SK-N-SH treated with all-trans-retinoic acid at 6 μM for 48 hours (cell line): ENCODE measurements at regions not wholly inside any gene's neighbourhood (a gene's known extent, or its start where the extent isn't known, plus 50 kb on each side); places are given as distances from the start of the nearest gene placed in this dataset.

Experiments used
- ARNTL ChIP-seq: fragments of 450-650 bp; formaldehyde crosslinking; IDR thresholded peaks from 2 replicates; pipeline ENCODE4 v1.5.0; 2020; ENCODE audit warnings: low read depth, mild to moderate bottlenecking, moderate library complexity, borderline replicate concordance
- CSDC2 ChIP-seq: fragments of 250-450 bp; sonication (Bioruptor Pico); IDR thresholded peaks from 2 replicates; pipeline ENCODE4 v1.5.0; 2020; ENCODE audit warnings: mild to moderate bottlenecking, moderate library complexity
- OSR1 ChIP-seq: fragments of 250-450 bp; sonication (Bioruptor Pico); IDR thresholded peaks from 2 replicates; pipeline ENCODE4 v1.8.0; 2022; ENCODE audit warnings: moderate library complexity, mild to moderate bottlenecking, inconsistent platforms
- RARB ChIP-seq: fragments of 250-450 bp; sonication (Bioruptor Pico); IDR thresholded peaks from 2 replicates; pipeline ENCODE4 v1.8.0; 2021; ENCODE audit warnings: mild to moderate bottlenecking, moderate library complexity
- ZNF565 ChIP-seq: fragments of 450-650 bp; formaldehyde crosslinking; conservative IDR thresholded peaks from 2 replicates; pipeline ENCODE4 v1.5.0; 2020; ENCODE audit warnings: low read depth, mild to moderate bottlenecking, moderate library complexity
- TF ChIP-seq, protein P1 (sequence below): fragments of 250-450 bp; sonication (Bioruptor Pico); IDR thresholded peaks from 2 replicates; pipeline ENCODE4 v1.5.0; 2020; ENCODE audit warnings: mild to moderate bottlenecking, moderate library complexity

DNA sequence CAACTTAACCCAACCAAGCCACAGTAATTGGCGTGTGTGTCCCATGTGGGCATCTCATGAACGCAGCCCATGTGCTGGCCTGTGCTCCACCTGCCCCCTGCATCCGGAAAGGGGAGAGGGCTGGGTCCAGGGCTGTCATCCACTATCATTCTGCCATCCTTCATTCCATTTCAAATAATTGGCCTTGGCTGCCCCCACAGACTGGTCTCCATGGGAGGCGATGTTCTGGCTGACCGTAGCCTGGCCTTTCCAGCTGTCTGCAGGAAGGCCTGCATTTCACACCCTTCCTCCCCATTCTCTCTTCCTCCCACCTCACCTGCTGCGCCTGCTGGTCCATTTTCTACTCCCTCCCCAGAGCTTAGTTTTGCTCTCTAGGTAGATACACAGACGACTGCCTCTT, 442.8 kb downstream of the COG6 start:
- TF ChIP-seq OSR1 (CRISPR knock-in tag) (no peak), ZNF565 (CRISPR knock-in tag) (no peak), RARB (CRISPR knock-in tag) (no peak), CSDC2 (CRISPR knock-in tag) (no peak), ARNTL (CRISPR knock-in tag) (no peak)
- TF ChIP-seq, protein P1, sequence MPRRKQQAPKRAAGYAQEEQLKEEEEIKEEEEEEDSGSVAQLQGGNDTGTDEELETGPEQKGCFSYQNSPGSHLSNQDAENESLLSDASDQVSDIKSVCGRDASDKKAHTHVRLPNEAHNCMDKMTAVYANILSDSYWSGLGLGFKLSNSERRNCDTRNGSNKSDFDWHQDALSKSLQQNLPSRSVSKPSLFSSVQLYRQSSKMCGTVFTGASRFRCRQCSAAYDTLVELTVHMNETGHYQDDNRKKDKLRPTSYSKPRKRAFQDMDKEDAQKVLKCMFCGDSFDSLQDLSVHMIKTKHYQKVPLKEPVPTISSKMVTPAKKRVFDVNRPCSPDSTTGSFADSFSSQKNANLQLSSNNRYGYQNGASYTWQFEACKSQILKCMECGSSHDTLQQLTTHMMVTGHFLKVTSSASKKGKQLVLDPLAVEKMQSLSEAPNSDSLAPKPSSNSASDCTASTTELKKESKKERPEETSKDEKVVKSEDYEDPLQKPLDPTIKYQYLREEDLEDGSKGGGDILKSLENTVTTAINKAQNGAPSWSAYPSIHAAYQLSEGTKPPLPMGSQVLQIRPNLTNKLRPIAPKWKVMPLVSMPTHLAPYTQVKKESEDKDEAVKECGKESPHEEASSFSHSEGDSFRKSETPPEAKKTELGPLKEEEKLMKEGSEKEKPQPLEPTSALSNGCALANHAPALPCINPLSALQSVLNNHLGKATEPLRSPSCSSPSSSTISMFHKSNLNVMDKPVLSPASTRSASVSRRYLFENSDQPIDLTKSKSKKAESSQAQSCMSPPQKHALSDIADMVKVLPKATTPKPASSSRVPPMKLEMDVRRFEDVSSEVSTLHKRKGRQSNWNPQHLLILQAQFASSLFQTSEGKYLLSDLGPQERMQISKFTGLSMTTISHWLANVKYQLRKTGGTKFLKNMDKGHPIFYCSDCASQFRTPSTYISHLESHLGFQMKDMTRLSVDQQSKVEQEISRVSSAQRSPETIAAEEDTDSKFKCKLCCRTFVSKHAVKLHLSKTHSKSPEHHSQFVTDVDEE (CRISPR knock-in tag): no peak
